ENCODE measurements at regions not wholly inside any gene's neighbourhood (a gene's known extent, or its start where the extent isn't known, plus 50 kb on each side); places are given as distances from the start of the nearest gene placed in this dataset.
"Not testable (repeated sequence)": the region's sequence is repeated elsewhere in the genome, so short reads cannot be mapped to it uniquely, and the experiment has no call there.

- DNase-seq (ENCODE audit: low spot score in 2 of 2, unreplicated experiment in 2 of 2) = no peak
- Mint-ChIP-seq H3K4me1 (peaks cover 21% of the 10 kb centered on the region), H3K27ac (no peak overlapping the region), H3K27me3 (ENCODE audit: low read depth) (peaks cover 6% of the 10 kb centered on the region), H3K4me3 (no peak overlapping the region), H3K36me3 (no peaks in the 10 kb centered on the region), H3K9me3 (peaks cover 6% of the 10 kb centered on the region)
- TF ChIP-seq, protein P1, sequence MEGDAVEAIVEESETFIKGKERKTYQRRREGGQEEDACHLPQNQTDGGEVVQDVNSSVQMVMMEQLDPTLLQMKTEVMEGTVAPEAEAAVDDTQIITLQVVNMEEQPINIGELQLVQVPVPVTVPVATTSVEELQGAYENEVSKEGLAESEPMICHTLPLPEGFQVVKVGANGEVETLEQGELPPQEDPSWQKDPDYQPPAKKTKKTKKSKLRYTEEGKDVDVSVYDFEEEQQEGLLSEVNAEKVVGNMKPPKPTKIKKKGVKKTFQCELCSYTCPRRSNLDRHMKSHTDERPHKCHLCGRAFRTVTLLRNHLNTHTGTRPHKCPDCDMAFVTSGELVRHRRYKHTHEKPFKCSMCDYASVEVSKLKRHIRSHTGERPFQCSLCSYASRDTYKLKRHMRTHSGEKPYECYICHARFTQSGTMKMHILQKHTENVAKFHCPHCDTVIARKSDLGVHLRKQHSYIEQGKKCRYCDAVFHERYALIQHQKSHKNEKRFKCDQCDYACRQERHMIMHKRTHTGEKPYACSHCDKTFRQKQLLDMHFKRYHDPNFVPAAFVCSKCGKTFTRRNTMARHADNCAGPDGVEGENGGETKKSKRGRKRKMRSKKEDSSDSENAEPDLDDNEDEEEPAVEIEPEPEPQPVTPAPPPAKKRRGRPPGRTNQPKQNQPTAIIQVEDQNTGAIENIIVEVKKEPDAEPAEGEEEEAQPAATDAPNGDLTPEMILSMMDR (IDR thresholded peaks at IDR 0.05; ENCODE audit: unreplicated experiment) = no peak
Measured at GRCh38 chr14:44607701-44608100, 100.6 kb upstream of the FSCB start.

- TF ChIP-seq, protein P1 (IDR thresholded peaks at IDR 0.05; ENCODE audit: unreplicated experiment) = no peak
- peaks cover 6% of the 10 kb centered on the region for H3K27me3 Mint-ChIP-seq (ENCODE audit: low read depth)
- no peak overlapping the region for H3K27ac Mint-ChIP-seq
- no peaks in the 10 kb centered on the region for H3K36me3 Mint-ChIP-seq
- peaks cover 6% of the 10 kb centered on the region for H3K9me3 Mint-ChIP-seq
- peaks cover 18% of the 10 kb centered on the region for H3K4me1 Mint-ChIP-seq
- H3K4me3 Mint-ChIP-seq = no peak overlapping the region
- DNase-seq (ENCODE audit: low spot score in 2 of 2, unreplicated experiment in 2 of 2) = no peak
Measured at GRCh38 chr14:44606576-44606975, 99.5 kb upstream of the FSCB start.

GRCh38 chr14:44601266-44601665 is 94.2 kb upstream of the FSCB start:
- not testable (repeated sequence) for H3K4me1 Mint-ChIP-seq; DNase-seq (ENCODE audit: low spot score in 2 of 2, unreplicated experiment in 2 of 2); H3K27ac Mint-ChIP-seq; H3K4me3 Mint-ChIP-seq; H3K9me3 Mint-ChIP-seq; H3K36me3 Mint-ChIP-seq; H3K27me3 Mint-ChIP-seq (ENCODE audit: low read depth)

GRCh38 chr14:44589180-44589579 is 82.1 kb upstream of the FSCB start:
- no peak overlapping the region for H3K4me3 Mint-ChIP-seq
- DNase-seq (ENCODE audit: low spot score in 2 of 2, unreplicated experiment in 2 of 2) = no peak
- TF ChIP-seq, protein P1 (IDR thresholded peaks at IDR 0.05; ENCODE audit: unreplicated experiment) = no peak
- no peaks in the 10 kb centered on the region for H3K4me1 Mint-ChIP-seq
- H3K27ac Mint-ChIP-seq = no peak overlapping the region
- no peaks in the 10 kb centered on the region for H3K27me3 Mint-ChIP-seq (ENCODE audit: low read depth)
- peaks cover 4% of the 10 kb centered on the region for H3K9me3 Mint-ChIP-seq
- no peaks in the 10 kb centered on the region for H3K36me3 Mint-ChIP-seq

- H3K4me1 Mint-ChIP-seq = no peaks in the 10 kb centered on the region
- no peaks in the 10 kb centered on the region for H3K36me3 Mint-ChIP-seq
- no peak overlapping the region for H3K27ac Mint-ChIP-seq
- peaks cover 19% of the 10 kb centered on the region for H3K9me3 Mint-ChIP-seq
- TF ChIP-seq, protein P1 (IDR thresholded peaks at IDR 0.05; ENCODE audit: unreplicated experiment) = no peak
- DNase-seq (ENCODE audit: low spot score in 2 of 2, unreplicated experiment in 2 of 2) = no peak
- H3K27me3 Mint-ChIP-seq (ENCODE audit: low read depth) = no peaks in the 10 kb centered on the region
- no peak overlapping the region for H3K4me3 Mint-ChIP-seq
Measured at GRCh38 chr14:44586910-44587309, 79.8 kb upstream of the FSCB start.

GRCh38 chr14:44576356-44576755 is 69.3 kb upstream of the FSCB start:
- peaks cover 32% of the 10 kb centered on the region for H3K9me3 Mint-ChIP-seq
- no peak overlapping the region for H3K27ac Mint-ChIP-seq
- TF ChIP-seq, protein P1 (IDR thresholded peaks at IDR 0.05; ENCODE audit: unreplicated experiment) = no peak
- DNase-seq (ENCODE audit: low spot score in 2 of 2, unreplicated experiment in 2 of 2) = no peak
- no peaks in the 10 kb centered on the region for H3K27me3 Mint-ChIP-seq (ENCODE audit: low read depth)
- peaks cover 7% of the 10 kb centered on the region for H3K36me3 Mint-ChIP-seq
- H3K4me3 Mint-ChIP-seq = no peak overlapping the region
- no peaks in the 10 kb centered on the region for H3K4me1 Mint-ChIP-seq
